HEK293 (cell line): ENCODE measurements at regions not wholly inside any gene's neighbourhood (a gene's known extent, or its start where the extent isn't known, plus 50 kb on each side); places are given as distances from the start of the nearest gene placed in this dataset.

Experiments
- HOXA7 ChIP-seq: sonication (generic); formaldehyde crosslinking; IDR thresholded peaks from 2 replicates; pipeline ENCODE4 v1.8.1; 2022; ENCODE audit warnings: missing genetic modification reagents, borderline replicate concordance
- KLF7 ChIP-seq: fragments of 450-650 bp; formaldehyde crosslinking; IDR thresholded peaks from 2 replicates; pipeline ENCODE4 v1.5.1; 2016; ENCODE audit warnings: missing biosample characterization, missing genetic modification characterization, borderline replicate concordance
- MEIS1 ChIP-seq: sonication (generic); formaldehyde crosslinking; IDR thresholded peaks from 2 replicates; pipeline ENCODE4 v1.8.1; 2022; ENCODE audit warnings: missing genetic modification reagents, mild to moderate bottlenecking, borderline replicate concordance
- OVOL3 ChIP-seq: fragments of 450-650 bp; formaldehyde crosslinking; IDR thresholded peaks from 2 replicates; pipeline ENCODE4 v1.5.1; 2016; ENCODE audit warnings: missing biosample characterization, missing genetic modification characterization
- PRDM2 ChIP-seq: fragments of 450-650 bp; formaldehyde crosslinking; IDR thresholded peaks from 2 replicates; pipeline ENCODE4 v1.5.1; 2016; ENCODE audit warnings: missing biosample characterization, missing genetic modification characterization, borderline replicate concordance
- ZBTB11 ChIP-seq: fragments of 450-650 bp; formaldehyde crosslinking; conservative IDR thresholded peaks from 2 replicates; pipeline ENCODE4 v1.5.1; 2016; ENCODE audit warnings: low read depth, missing biosample characterization, missing genetic modification characterization
- ZBTB26 ChIP-seq: fragments of 450-650 bp; formaldehyde crosslinking; optimal IDR thresholded peaks from 2 replicates; pipeline ENCODE3; 2016; ENCODE audit warnings: missing biosample characterization, mild to moderate bottlenecking, missing genetic modification characterization
- ZNF121 ChIP-seq: fragments of 450-650 bp; formaldehyde crosslinking; IDR thresholded peaks from 2 replicates; pipeline ENCODE4 v1.5.1; 2016; ENCODE audit warnings: missing biosample characterization, missing genetic modification characterization
- ZNF148 ChIP-seq: fragments of 450-650 bp; formaldehyde crosslinking; IDR thresholded peaks from 2 replicates; pipeline ENCODE4 v1.5.0; 2017; ENCODE audit warnings: missing biosample characterization, missing genetic modification characterization, borderline replicate concordance
- ZNF184 ChIP-seq: fragments of 450-650 bp; IDR thresholded peaks from 2 replicates; pipeline ENCODE4 v1.5.1; 2018; ENCODE audit warnings: missing biosample characterization, mild to moderate bottlenecking, missing genetic modification characterization
- ZNF221 ChIP-seq: fragments of 450-650 bp; formaldehyde crosslinking; IDR thresholded peaks from 2 replicates; pipeline ENCODE4 v1.5.1; 2017; ENCODE audit warnings: missing biosample characterization, missing genetic modification characterization, borderline replicate concordance
- ZNF311 ChIP-seq: fragments of 450-650 bp; formaldehyde crosslinking; IDR thresholded peaks from 2 replicates; pipeline ENCODE4 v1.5.1; 2017; ENCODE audit warnings: missing biosample characterization, missing genetic modification characterization, borderline replicate concordance
- ZNF473 ChIP-seq: fragments of 450-650 bp; formaldehyde crosslinking; IDR thresholded peaks from 2 replicates; pipeline ENCODE4 v1.5.1; 2017; ENCODE audit warnings: missing biosample characterization, missing genetic modification characterization
- ZNF501 ChIP-seq: fragments of 450-650 bp; formaldehyde crosslinking; IDR thresholded peaks from 2 replicates; pipeline ENCODE4 v1.5.1; 2016; ENCODE audit warnings: missing biosample characterization, missing genetic modification characterization
- ZNF549 ChIP-seq: fragments of 450-650 bp; IDR thresholded peaks from 2 replicates; pipeline ENCODE4 v1.5.1; 2018; ENCODE audit warnings: missing biosample characterization, missing genetic modification characterization, mild to moderate bottlenecking, inconsistent platforms, moderate library complexity
- ZNF596 ChIP-seq: fragments of 450-650 bp; IDR thresholded peaks from 2 replicates; pipeline ENCODE4 v1.5.0; 2018; ENCODE audit warnings: missing biosample characterization, mild to moderate bottlenecking, missing genetic modification characterization, moderate library complexity
- ZNF645 ChIP-seq: fragments of 450-650 bp; formaldehyde crosslinking; IDR thresholded peaks from 2 replicates; pipeline ENCODE4; 2016; ENCODE audit warnings: missing biosample characterization, missing genetic modification characterization
- ZNF701 ChIP-seq: fragments of 450-650 bp; formaldehyde crosslinking; IDR thresholded peaks from 2 replicates; pipeline ENCODE4 v1.5.1; 2016; ENCODE audit warnings: missing biosample characterization, missing genetic modification characterization
- ZNF830 ChIP-seq: fragments of 450-650 bp; IDR thresholded peaks from 2 replicates; pipeline ENCODE4 v1.5.0; 2018; ENCODE audit warnings: missing biosample characterization, missing genetic modification characterization, low read depth, mild to moderate bottlenecking, moderate library complexity
- ZNF843 ChIP-seq: fragments of 450-650 bp; formaldehyde crosslinking; IDR thresholded peaks from 2 replicates; pipeline ENCODE4 v1.5.1; 2016; ENCODE audit warnings: missing biosample characterization, missing genetic modification characterization
- ZSCAN30 ChIP-seq: fragments of 450-650 bp; IDR thresholded peaks from 2 replicates; pipeline ENCODE4 v1.5.1; 2018; ENCODE audit warnings: missing biosample characterization, mild to moderate bottlenecking, missing genetic modification characterization, moderate library complexity
- ZSCAN4 ChIP-seq: fragments of 450-650 bp; formaldehyde crosslinking; IDR thresholded peaks from 2 replicates; pipeline ENCODE4 v1.5.1; 2017; ENCODE audit warnings: missing biosample characterization, missing genetic modification characterization
- ZSCAN5A ChIP-seq: fragments of 450-650 bp; formaldehyde crosslinking; IDR thresholded peaks from 2 replicates; pipeline ENCODE4 v1.5.1; 2016; ENCODE audit warnings: missing biosample characterization, missing genetic modification characterization

- TF ChIP-seq ZNF645 (tag by site-specific recombination) (no peak), OVOL3 (tag by site-specific recombination) (no peak), MEIS1 (CRISPR knock-in tag) (no peak), ZBTB11 (no peak), ZNF311 (peak; percentile 82; the same call in 1 of the 2 replicates), ZNF221 (tag by site-specific recombination) (no peak), ZSCAN30 (no peak), ZSCAN4 (tag by site-specific recombination) (no peak), ZNF148 (tag by site-specific recombination) (peak; percentile 63; the same call in 1 of the 2 replicates), KLF7 (tag by site-specific recombination) (no peak), ZNF701 (tag by site-specific recombination) (no peak), ZSCAN5A (no peak), ZNF830 (tag by site-specific recombination) (no peak), ZNF501 (tag by site-specific recombination) (no peak), HOXA7 (no peak), PRDM2 (peak; percentile 95; the same call in 1 of the 2 replicates), ZNF843 (tag by site-specific recombination) (no peak), ZNF596 (tag by site-specific recombination) (no peak), ZBTB26 (no peak), ZNF473 (tag by site-specific recombination) (no peak), ZNF121 (tag by site-specific recombination) (no peak), ZNF549 (tag by site-specific recombination) (no peak), ZNF184 (no peak)
Measured at GRCh38 chr16:86224629-86225028, 285.7 kb upstream of the FOXF1 start (continued).
